GM12878 (cell line): ENCODE measurements at regions not wholly inside any gene's neighbourhood (a gene's known extent, or its start where the extent isn't known, plus 50 kb on each side); places are given as distances from the start of the nearest gene placed in this dataset.

Experiments
- ATAC-seq: fragments of 200-7000 bp; cut with Tn5 transposase; 3 replicates; pipeline ENCODE4 v1.9.1; 2020; ENCODE audit warnings: mild to moderate bottlenecking, moderate library complexity
- BruUV-seq: library from RNA; stranded (reverse); fragments of 400-500 nt; replicated peaks from 2 replicates; lab custom pipeline; 2021; lab: Mats Ljungman, UMichigan
- CTCF ChIA-PET: fragments of 300-600 bp; sonication (Branson Sonifier 250); formaldehyde crosslinking; extraction: SDS; loops from one replicate; lab custom pipeline; 2021; ENCODE audit warnings: inconsistent platforms; lab: Yijun Ruan, JAX
- POLR2A ChIA-PET: fragments of 350-600 bp; formaldehyde crosslinking; extraction: SDS; loops from one replicate; lab custom pipeline; 2021; ENCODE audit warnings: inconsistent platforms; lab: Charles Lee
- RAD21 ChIA-PET: fragments of 300-600 bp; sonication (Branson Sonifier 250); formaldehyde crosslinking; loops from one replicate; lab custom pipeline; 2023; ENCODE audit warnings: antibody characterized with exemption; ENCODE audit not compliant: unreplicated experiment; lab: Charles Lee
- SMC1A ChIA-PET: fragments of 300-600 bp; sonication (Branson Sonifier 250); formaldehyde crosslinking; loops from one replicate; lab custom pipeline; 2023; ENCODE audit not compliant: unreplicated experiment, uncharacterized antibody; lab: Charles Lee
- DNase-seq: peaks from one replicate; pipeline ENCODE4 v3.0.0-alpha.2; 2011; ENCODE audit warnings: low read depth, low spot score
- FAIRE-seq: peaks from 3 replicates; lab custom pipeline; 2011; peaks lifted over from hg19 to GRCh38; lab: Jason Lieb, UNC
- H2AFZ ChIP-seq: 2 replicates; pipeline ENCODE4 v1.6.0; 2011; ENCODE audit warnings: low read depth, low read length, control low read depth; ENCODE audit not compliant: control insufficient read depth
- H3K27ac ChIP-seq: 2 replicates; pipeline ENCODE4 v1.5.1; 2011; ENCODE audit warnings: control low read depth; ENCODE audit not compliant: control insufficient read depth, insufficient read depth
- H3K27me3 ChIP-seq, 2 experiments: replicated peaks in 1 of 2; 2 replicates each; pipeline versions ENCODE4 v1.6.0 to v1.6.1; 2011; ENCODE audit warnings: low read length in 1 of 2; ENCODE audit not compliant: control insufficient read depth in 2 of 2, insufficient read depth in 2 of 2
- H3K36me3 ChIP-seq, 2 experiments: 2 replicates each; pipeline ENCODE4 v1.5.1; 2011; ENCODE audit warnings: low read length in 1 of 2; ENCODE audit not compliant: control insufficient read depth in 2 of 2, insufficient read depth in 2 of 2
- H3K4me1 ChIP-seq: 2 replicates; pipeline ENCODE4 v1.6.1; 2011; ENCODE audit warnings: mild to moderate bottlenecking, low read length, moderate library complexity, mixed read lengths; ENCODE audit not compliant: control insufficient read depth, insufficient read depth
- H3K4me2 ChIP-seq: 2 replicates; pipeline ENCODE4 v1.6.0; 2011; ENCODE audit warnings: control low read depth; ENCODE audit not compliant: control insufficient read depth, insufficient read depth
- H3K4me3 ChIP-seq: fragments of 200-600 bp; sonication (generic); 2 replicates; pipeline ENCODE4 v1.5.1; 2016
- H3K79me2 ChIP-seq: 2 replicates; pipeline ENCODE4 v1.6.0; 2011; ENCODE audit warnings: low read length; ENCODE audit not compliant: control insufficient read depth, insufficient read depth
- H3K9ac ChIP-seq: 2 replicates; pipeline ENCODE4 v1.8.0; 2011; ENCODE audit warnings: low read length, control low read depth, mixed read lengths; ENCODE audit not compliant: control insufficient read depth, insufficient read depth
- H3K9me3 ChIP-seq: replicated peaks from 3 replicates; pipeline ENCODE4 v1.5.1; 2011; ENCODE audit warnings: mild to moderate bottlenecking, low read length; ENCODE audit not compliant: control insufficient read depth, insufficient read depth
- H4K20me1 ChIP-seq: 2 replicates; pipeline ENCODE4 v1.6.0; 2011; ENCODE audit not compliant: control insufficient read depth, insufficient read depth
- NR2F1 ChIP-seq: fragments of 450-650 bp; conservative IDR thresholded peaks from 2 replicates; pipeline ENCODE4 v1.6.1; 2017; ENCODE audit warnings: mild to moderate bottlenecking
- SMC3 ChIP-seq: IDR thresholded peaks from 2 replicates; pipeline ENCODE4 v1.6.1; 2011; ENCODE audit warnings: low read length, improper control_type of control experiment, borderline replicate concordance
- SP1 ChIP-seq: IDR thresholded peaks from one replicate; pipeline ENCODE4 v1.6.1; 2011; ENCODE audit warnings: low read depth, low read length
- TAF1 ChIP-seq: IDR thresholded peaks from 2 replicates; pipeline ENCODE4 v1.6.1; 2011; ENCODE audit warnings: mild to moderate bottlenecking, low read depth, low read length, borderline replicate concordance
- ZNF384 ChIP-seq: IDR thresholded peaks from 2 replicates; pipeline ENCODE4 v1.6.1; 2012; ENCODE audit warnings: low read depth, mild to moderate bottlenecking, low read length, improper control_type of control experiment, borderline replicate concordance
- WGBS: methylation state at CpG from one replicate; pipeline ENCODE4 v1.1.6; 2016; ENCODE audit warnings: low lambda C conversion rate; ENCODE audit not compliant: insufficient replicate concordance, insufficient coverage; ENCODE audit errors: missing lambda C conversion rate; 5-methylcytosine and 5-hydroxymethylcytosine counted together
- in situ Hi-C: fragments of 300-500 bp; cut with MboI; formaldehyde crosslinking; loops from 9 replicates; pipeline ENCODE4 v1.14.3; 2018; ENCODE audit warnings: mixed read lengths
- intact Hi-C: fragments of 100-400 bp; cut with micrococcal nuclease; formaldehyde crosslinking; loops from one replicate; pipeline ENCODE4 v1.14.2; 2022; ENCODE audit not compliant: unreplicated experiment
- TF ChIP-seq, protein P1 (sequence below): fragments of 450-650 bp; IDR thresholded peaks from 2 replicates; pipeline ENCODE4 v1.6.1; 2016; ENCODE audit warnings: mild to moderate bottlenecking, moderate library complexity, borderline replicate concordance

DNA sequence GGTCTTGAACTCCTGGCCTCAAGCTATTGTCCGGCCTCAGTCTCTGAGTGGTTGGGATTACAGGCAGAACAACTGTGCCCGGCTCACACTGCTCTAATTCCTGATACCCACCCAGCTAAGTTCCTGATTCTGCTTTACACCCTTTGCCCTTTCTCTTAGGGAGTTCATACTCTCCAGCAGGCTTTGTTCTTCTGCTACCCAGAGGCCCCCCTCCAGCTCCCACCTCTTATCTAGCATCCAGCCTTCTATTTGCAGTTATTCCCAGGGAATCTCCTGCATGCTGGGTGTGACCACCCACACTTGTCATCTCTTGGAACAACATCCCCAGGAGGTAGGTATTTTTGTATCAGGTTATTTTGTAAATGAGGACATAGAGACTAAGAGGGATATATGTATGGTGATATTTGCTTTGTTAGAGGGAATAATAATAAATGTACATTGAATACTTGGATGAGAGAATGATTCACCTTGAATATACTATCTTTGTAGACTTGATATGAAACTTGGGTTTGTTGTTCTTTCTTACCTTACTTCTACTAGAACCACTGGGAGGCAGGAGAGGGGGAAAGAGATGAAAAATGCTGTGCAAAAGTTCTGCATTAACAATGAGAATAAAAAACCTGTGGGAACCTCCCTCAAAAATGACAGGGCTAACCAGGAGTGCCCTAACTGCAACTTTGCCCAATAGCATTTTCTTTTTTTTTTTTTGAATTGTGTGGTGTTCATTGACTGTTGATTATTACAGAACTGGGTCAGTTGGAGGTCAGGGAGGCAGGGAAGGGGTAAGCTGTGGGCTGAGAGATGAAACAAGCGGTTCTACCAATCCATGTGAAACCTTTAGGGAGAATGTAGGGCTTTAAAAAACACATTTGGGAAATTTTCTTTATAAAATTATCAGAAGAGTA lies 157.4 kb downstream of the SPRY1 start (continued):
- no peak for TF ChIP-seq TAF1
- TF ChIP-seq ZNF384 = no peak
- no peak for TF ChIP-seq SP1
- TF ChIP-seq, protein P1, sequence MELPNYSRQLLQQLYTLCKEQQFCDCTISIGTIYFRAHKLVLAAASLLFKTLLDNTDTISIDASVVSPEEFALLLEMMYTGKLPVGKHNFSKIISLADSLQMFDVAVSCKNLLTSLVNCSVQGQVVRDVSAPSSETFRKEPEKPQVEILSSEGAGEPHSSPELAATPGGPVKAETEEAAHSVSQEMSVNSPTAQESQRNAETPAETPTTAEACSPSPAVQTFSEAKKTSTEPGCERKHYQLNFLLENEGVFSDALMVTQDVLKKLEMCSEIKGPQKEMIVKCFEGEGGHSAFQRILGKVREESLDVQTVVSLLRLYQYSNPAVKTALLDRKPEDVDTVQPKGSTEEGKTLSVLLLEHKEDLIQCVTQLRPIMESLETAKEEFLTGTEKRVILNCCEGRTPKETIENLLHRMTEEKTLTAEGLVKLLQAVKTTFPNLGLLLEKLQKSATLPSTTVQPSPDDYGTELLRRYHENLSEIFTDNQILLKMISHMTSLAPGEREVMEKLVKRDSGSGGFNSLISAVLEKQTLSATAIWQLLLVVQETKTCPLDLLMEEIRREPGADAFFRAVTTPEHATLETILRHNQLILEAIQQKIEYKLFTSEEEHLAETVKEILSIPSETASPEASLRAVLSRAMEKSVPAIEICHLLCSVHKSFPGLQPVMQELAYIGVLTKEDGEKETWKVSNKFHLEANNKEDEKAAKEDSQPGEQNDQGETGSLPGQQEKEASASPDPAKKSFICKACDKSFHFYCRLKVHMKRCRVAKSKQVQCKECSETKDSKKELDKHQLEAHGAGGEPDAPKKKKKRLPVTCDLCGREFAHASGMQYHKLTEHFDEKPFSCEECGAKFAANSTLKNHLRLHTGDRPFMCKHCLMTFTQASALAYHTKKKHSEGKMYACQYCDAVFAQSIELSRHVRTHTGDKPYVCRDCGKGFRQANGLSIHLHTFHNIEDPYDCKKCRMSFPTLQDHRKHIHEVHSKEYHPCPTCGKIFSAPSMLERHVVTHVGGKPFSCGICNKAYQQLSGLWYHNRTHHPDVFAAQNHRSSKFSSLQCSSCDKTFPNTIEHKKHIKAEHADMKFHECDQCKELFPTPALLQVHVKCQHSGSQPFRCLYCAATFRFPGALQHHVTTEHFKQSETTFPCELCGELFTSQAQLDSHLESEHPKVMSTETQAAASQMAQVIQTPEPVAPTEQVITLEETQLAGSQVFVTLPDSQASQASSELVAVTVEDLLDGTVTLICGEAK = no peak

DNA sequence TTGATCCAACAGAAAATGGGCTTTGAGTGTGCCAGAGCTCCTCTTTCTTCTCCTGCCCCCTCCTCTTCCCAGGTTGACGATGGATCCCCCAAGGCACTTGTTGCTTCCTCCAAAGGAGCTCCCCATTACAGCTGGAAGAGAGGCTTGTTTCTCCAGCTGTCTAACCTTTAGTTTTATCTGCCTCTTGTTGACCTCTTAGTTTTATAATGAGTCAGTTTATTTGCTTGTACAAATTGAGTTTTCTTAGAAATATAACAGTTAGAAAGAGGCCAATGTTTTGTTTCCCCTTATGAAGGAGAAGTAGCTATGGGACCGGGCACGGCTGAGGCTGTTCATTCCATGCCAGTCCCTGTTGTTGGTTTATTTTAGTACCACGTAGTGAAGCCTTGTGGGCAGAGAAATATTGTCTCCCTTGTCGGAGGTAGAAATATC lies 158.2 kb downstream of the SPRY1 start:
- ATAC-seq (no peak), FAIRE-seq (no peak), DNase-seq (no peak)
- Histone ChIP-seq H3K36me3 (no peaks in the 10 kb centered on the region), H2AFZ (no peak overlapping the region), H3K4me1 (no peaks in the 10 kb centered on the region), H4K20me1 (no peaks in the 10 kb centered on the region), H3K9me3 (no peaks in the 10 kb centered on the region), H3K9ac (no peak overlapping the region), H3K79me2 (no peaks in the 10 kb centered on the region), H3K4me2 (no peak overlapping the region), H3K27ac (no peak overlapping the region), H3K4me3 (no peak overlapping the region), H3K27me3 (no peaks in the 10 kb centered on the region)
- TF ChIP-seq NR2F1 = 0 out of 2 replicates have a peak, but pooled peaks have one; percentile 29
- TF ChIP-seq SMC3 = no peak
- POLR2A ChIA-PET = interaction anchor here (0.7 kb wide), 1 partner anchor 143 kb away, joined by 3 read pairs; no protein-coding TSS in a partner anchor
- RAD21 ChIA-PET = no interaction called here
- SMC1A ChIA-PET = interaction anchor here (1.0 to 1.3 kb wide), 5 partner anchors 9 to 158 kb away, joined by 3 to 4 read pairs (median 3); partner anchors contain the start of gene SPRY1
- in situ Hi-C loops = no loop called here
- no TSS peak for BruUV-seq
- WGBS = 31% methylated on average over 5 of the region's 5 CpGs
- CTCF ChIA-PET = interaction anchor here (0.7 to 1.5 kb wide), 5 partner anchors 8 to 29 kb away, joined by 3 to 7 read pairs (median 3); no protein-coding TSS in a partner anchor
- intact Hi-C loops = no loop called here
